Posterior cingulate gyrus (tissue), 11 donors: ENCODE measurements at regions not wholly inside any gene's neighbourhood (a gene's known extent, or its start where the extent isn't known, plus 50 kb on each side); places are given as distances from the start of the nearest gene placed in this dataset.
"Not testable (repeated sequence)": the region's sequence is repeated elsewhere in the genome, so short reads cannot be mapped to it uniquely, and the experiment has no call there.

Source experiments
- DNase-seq, 10 donors: peaks; one replicate each; pipeline versions ENCODE4 v3.0.0 to v3.0.0-alpha.2; 2020 to 2021; ENCODE audit warnings: mixed read lengths in 3 of 10
- intact Hi-C: fragments of 100-400 bp; cut with DNase I; formaldehyde crosslinking; loops from one replicate; pipeline ENCODE4 v1.15.1; 2023

GRCh38 chr17:82998637-82999036 lies 80.8 kb upstream of the METRNL start:
- no peak for DNase-seq
- intact Hi-C loops = no loop called here

GRCh38 chr17:83000738-83001137 lies 78.7 kb upstream of the METRNL start:
- DNase-seq = no peak
- intact Hi-C loops = no loop called here

- intact Hi-C loops = no loop called here
- DNase-seq = no peak
Observed at GRCh38 chr17:83002118-83002805, 77.1 kb upstream of the METRNL start.

- intact Hi-C loops = no loop called here
- no peak for DNase-seq
Observed at GRCh38 chr17:83004791-83005380, 74.5 kb upstream of the METRNL start.

GRCh38 chr17:83005639-83006038 lies 73.8 kb upstream of the METRNL start:
- no peak for DNase-seq
- intact Hi-C loops = no loop called here

GRCh38 chr17:83006515-83007455 lies 72.6 kb upstream of the METRNL start:
- DNase-seq = no peak
- intact Hi-C loops = no loop called here

- intact Hi-C loops = no loop called here
- DNase-seq = no peak
Observed at GRCh38 chr17:83007504-83008185, 71.8 kb upstream of the METRNL start.

- DNase-seq = no peak
- intact Hi-C loops = no loop called here
Observed at GRCh38 chr17:83008186-83008510, 71.3 kb upstream of the METRNL start.

GRCh38 chr17:83008526-83008925 lies 70.9 kb upstream of the METRNL start:
- no peak for DNase-seq
- intact Hi-C loops = no loop called here

- DNase-seq = no peak
- intact Hi-C loops = no loop called here
Observed at GRCh38 chr17:83009414-83010205, 69.8 kb upstream of the METRNL start.

GRCh38 chr17:83010206-83011200 lies 68.9 kb upstream of the METRNL start:
- DNase-seq = peak in 1 of 10 donors; percentile 78
- intact Hi-C loops = no loop called here

GRCh38 chr17:83011676-83012075 lies 67.7 kb upstream of the METRNL start:
- DNase-seq, intact Hi-C loops: not testable (repeated sequence)

GRCh38 chr17:83012200-83012785 lies 67.1 kb upstream of the METRNL start:
- DNase-seq = no peak
- intact Hi-C loops = no loop called here

GRCh38 chr17:83012868-83013778 lies 66.3 kb upstream of the METRNL start:
- no peak for DNase-seq
- intact Hi-C loops = no loop called here

GRCh38 chr17:83013779-83014117 lies 65.7 kb upstream of the METRNL start:
- no peak for DNase-seq
- intact Hi-C loops = no loop called here

- no peak for DNase-seq
Observed at GRCh38 chr17:83014297-83014696, 65.1 kb upstream of the METRNL start.

More at GRCh38 chr17:83014297-83014696, 65.1 kb upstream of the METRNL start:
- intact Hi-C loops = no loop called here
